HG02852 (cell line): ENCODE measurements at regions not wholly inside any gene's neighbourhood (a gene's known extent, or its start where the extent isn't known, plus 50 kb on each side); places are given as distances from the start of the nearest gene placed in this dataset.
A peak's percentile ranks its signal among the peaks of the same experiment; 100 is the strongest.
"Not testable (repeated sequence)": the region's sequence is repeated elsewhere in the genome, so short reads cannot be mapped to it uniquely, and the experiment has no call there.

ENCODE experiments used
- ATAC-seq: cut with Tn5 transposase; IDR thresholded peaks from one replicate; pipeline ENCODE4 v1.9.1; 2021; ENCODE audit warnings: mild to moderate bottlenecking, moderate library complexity; ENCODE audit not compliant: unreplicated experiment

GRCh38 chr16:21514474-21514840 lies 84.9 kb upstream of the METTL9 start:
- ATAC-seq = not testable (repeated sequence)

- not testable (repeated sequence) for ATAC-seq
These were observed 82.7 kb upstream of the METTL9 start for GRCh38 chr16:21516705-21517040.

- ATAC-seq = peak; percentile 19
These were observed 82.1 kb upstream of the METTL9 start for GRCh38 chr16:21517263-21517662.

- peak; percentile 0 for ATAC-seq
These were observed 79.8 kb upstream of the METTL9 start for GRCh38 chr16:21519361-21520133.

- peak; percentile 59 for ATAC-seq
These were observed 79.0 kb upstream of the METTL9 start for GRCh38 chr16:21520134-21521047.

GRCh38 chr16:21521048-21521389 lies 78.4 kb upstream of the METTL9 start:
- not testable (repeated sequence) for ATAC-seq

GRCh38 chr16:21521390-21522143 lies 77.8 kb upstream of the METTL9 start:
- ATAC-seq = not testable (repeated sequence)

GRCh38 chr16:21522846-21523245 lies 76.5 kb upstream of the METTL9 start:
- not testable (repeated sequence) for ATAC-seq

GRCh38 chr16:21523411-21524067 lies 75.8 kb upstream of the METTL9 start:
- ATAC-seq = no peak

GRCh38 chr16:21524068-21524751 lies 75.2 kb upstream of the METTL9 start:
- ATAC-seq = no peak

GRCh38 chr16:21524752-21525028 lies 74.7 kb upstream of the METTL9 start:
- not testable (repeated sequence) for ATAC-seq

GRCh38 chr16:21525029-21525895 lies 74.1 kb upstream of the METTL9 start:
- not testable (repeated sequence) for ATAC-seq

- not testable (repeated sequence) for ATAC-seq
These were observed 73.1 kb upstream of the METTL9 start for GRCh38 chr16:21525956-21526922.

GRCh38 chr16:21526923-21527807 lies 72.2 kb upstream of the METTL9 start:
- no peak for ATAC-seq

- ATAC-seq = not testable (repeated sequence)
These were observed 70.2 kb upstream of the METTL9 start for GRCh38 chr16:21529060-21529658.

- ATAC-seq = not testable (repeated sequence)
These were observed 68.5 kb upstream of the METTL9 start for GRCh38 chr16:21530729-21531383.
